ENCODE measurements at regions not wholly inside any gene's neighbourhood (a gene's known extent, or its start where the extent isn't known, plus 50 kb on each side); places are given as distances from the start of the nearest gene placed in this dataset.
"Not testable (repeated sequence)": the region's sequence is repeated elsewhere in the genome, so short reads cannot be mapped to it uniquely, and the experiment has no call there.

DNA sequence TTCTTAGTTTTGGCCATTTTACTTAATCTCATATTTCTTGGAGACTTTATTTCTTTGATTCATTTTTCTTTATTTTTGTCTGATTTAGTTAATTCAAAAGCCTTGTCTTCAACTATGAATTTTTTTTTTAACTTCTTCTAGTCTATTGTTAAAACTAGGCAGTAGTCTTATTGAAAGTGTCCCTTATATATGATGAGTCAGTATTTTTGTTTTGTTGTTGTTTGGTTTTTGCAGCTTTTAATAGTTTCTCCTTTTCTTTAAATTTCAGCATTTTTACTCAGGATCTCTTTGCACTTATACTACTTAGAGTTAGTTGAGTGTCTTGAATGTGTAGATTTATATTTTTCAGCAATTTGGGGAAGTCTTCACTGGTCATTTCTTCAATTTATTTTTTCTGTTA is 758.5 kb upstream of the CDH8 start:
- Histone ChIP-seq H3K36me3 (no peaks in the 10 kb centered on the region), H3K9me3 (no peaks in the 10 kb centered on the region), H3K27me3 (no peaks in the 10 kb centered on the region), H3K27ac (no peak overlapping the region), H3K4me1 (no peaks in the 10 kb centered on the region), H3K4me3 (no peak overlapping the region)
- intact Hi-C loops (cut with DNase I) = no loop called here
- TF ChIP-seq, protein P1, sequence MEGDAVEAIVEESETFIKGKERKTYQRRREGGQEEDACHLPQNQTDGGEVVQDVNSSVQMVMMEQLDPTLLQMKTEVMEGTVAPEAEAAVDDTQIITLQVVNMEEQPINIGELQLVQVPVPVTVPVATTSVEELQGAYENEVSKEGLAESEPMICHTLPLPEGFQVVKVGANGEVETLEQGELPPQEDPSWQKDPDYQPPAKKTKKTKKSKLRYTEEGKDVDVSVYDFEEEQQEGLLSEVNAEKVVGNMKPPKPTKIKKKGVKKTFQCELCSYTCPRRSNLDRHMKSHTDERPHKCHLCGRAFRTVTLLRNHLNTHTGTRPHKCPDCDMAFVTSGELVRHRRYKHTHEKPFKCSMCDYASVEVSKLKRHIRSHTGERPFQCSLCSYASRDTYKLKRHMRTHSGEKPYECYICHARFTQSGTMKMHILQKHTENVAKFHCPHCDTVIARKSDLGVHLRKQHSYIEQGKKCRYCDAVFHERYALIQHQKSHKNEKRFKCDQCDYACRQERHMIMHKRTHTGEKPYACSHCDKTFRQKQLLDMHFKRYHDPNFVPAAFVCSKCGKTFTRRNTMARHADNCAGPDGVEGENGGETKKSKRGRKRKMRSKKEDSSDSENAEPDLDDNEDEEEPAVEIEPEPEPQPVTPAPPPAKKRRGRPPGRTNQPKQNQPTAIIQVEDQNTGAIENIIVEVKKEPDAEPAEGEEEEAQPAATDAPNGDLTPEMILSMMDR (IDR thresholded peaks at IDR 0.05) = no peak
- TF ChIP-seq POLR2AphosphoS5 (IDR thresholded peaks at IDR 0.05; ENCODE audit: insufficient read depth in 1 of 2, low read depth in 1 of 2) (no peak), POLR2A (IDR thresholded peaks at IDR 0.05) (no peak)
- no peak for DNase-seq (ENCODE audit: extremely low spot score in 2 of 2)

DNA sequence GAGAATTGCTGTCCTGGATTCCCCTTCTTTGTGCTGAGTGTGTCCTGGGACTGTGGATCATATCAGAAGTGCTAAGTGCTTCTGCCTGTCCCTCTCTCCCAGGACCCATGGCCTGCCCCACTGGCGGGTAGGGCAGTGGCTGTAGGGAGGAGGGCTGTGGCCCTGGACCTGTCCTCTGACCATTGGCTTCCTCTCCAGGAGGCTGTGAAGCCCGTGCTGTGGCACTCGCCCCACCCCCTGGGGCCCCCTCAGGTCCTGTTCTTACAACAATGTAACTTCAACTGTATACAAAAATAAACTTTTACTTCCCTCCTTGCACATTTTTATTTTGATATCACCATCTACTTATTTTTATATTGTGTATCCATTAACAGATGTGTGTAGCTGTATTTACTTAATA is 743.8 kb upstream of the CDH8 start:
- H3K4me1 ChIP-seq; H3K27ac ChIP-seq; H3K9me3 ChIP-seq; DNase-seq (ENCODE audit: extremely low spot score in 2 of 2); H3K27me3 ChIP-seq; H3K36me3 ChIP-seq; H3K4me3 ChIP-seq: not testable (repeated sequence)
- intact Hi-C loops (cut with DNase I) = loop anchor here (10.0 kb wide), 1 partner anchor 305 kb away; no protein-coding TSS in a partner anchor

DNA sequence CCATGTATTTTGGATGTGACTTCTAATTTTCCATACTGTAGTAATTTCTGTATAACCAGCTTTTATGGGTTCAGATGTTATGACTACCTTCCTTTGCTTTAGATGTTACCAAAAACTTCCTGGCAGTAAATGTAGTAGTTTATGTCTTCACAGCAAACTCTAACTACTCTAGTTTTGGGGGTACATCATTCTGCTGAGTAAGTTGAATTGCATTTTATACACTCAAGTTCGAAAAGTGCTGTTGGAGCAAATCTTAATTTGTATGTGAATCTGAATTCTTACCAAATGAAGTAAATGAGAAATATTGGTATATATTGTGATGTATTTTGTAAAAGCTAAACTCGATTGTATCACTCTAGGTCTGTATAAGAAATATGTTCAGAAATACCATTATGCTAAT is 728.3 kb upstream of the CDH8 start:
- Histone ChIP-seq H3K9me3 (no peaks in the 10 kb centered on the region), H3K4me1 (no peaks in the 10 kb centered on the region)
- no peak for TF ChIP-seq POLR2AphosphoS5 (IDR thresholded peaks at IDR 0.05; ENCODE audit: insufficient read depth in 1 of 2, low read depth in 1 of 2)
- TF ChIP-seq, protein P1 (IDR thresholded peaks at IDR 0.05) = no peak
- TF ChIP-seq POLR2A (IDR thresholded peaks at IDR 0.05) = no peak

DNA sequence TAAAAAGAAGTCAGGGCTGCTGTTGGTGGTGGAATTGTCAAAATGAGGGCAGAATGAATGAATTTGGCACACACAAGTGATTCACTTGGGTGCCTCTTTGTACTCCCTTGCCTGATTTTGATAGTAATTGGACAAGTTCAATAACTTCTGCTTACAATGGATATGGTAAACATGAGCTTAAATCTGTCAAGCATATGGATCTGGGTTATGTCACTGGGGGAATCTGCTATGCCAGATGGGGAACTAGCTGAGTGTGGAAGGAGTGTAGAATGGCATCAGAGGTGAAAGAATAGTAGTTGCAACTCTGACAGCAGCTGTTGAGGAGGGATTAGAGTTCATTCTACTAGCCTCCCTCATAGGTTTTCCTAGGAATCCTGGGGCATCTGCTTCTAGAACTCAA is 724.2 kb upstream of the CDH8 start:
- DNase-seq (ENCODE audit: extremely low spot score in 2 of 2) = no peak
- no peaks in the 10 kb centered on the region for H3K27me3 ChIP-seq
- H3K4me1 ChIP-seq = no peaks in the 10 kb centered on the region
- intact Hi-C loops (cut with DNase I) = no loop called here
- H3K4me3 ChIP-seq = no peak overlapping the region
- H3K9me3 ChIP-seq = no peaks in the 10 kb centered on the region
- H3K36me3 ChIP-seq = no peaks in the 10 kb centered on the region
- TF ChIP-seq POLR2AphosphoS5 (IDR thresholded peaks at IDR 0.05; ENCODE audit: insufficient read depth in 1 of 2, low read depth in 1 of 2) (no peak), POLR2A (IDR thresholded peaks at IDR 0.05) (no peak)
- TF ChIP-seq, protein P1 (IDR thresholded peaks at IDR 0.05) = no peak
- H3K27ac ChIP-seq = no peak overlapping the region

More for the DNA sequence above, 728.3 kb upstream of the CDH8 start:
- no peaks in the 10 kb centered on the region for H3K36me3 ChIP-seq
- no peaks in the 10 kb centered on the region for H3K27me3 ChIP-seq
- intact Hi-C loops (cut with DNase I) = no loop called here
- H3K4me3 ChIP-seq = no peak overlapping the region
- H3K27ac ChIP-seq = no peak overlapping the region
- no peak for DNase-seq (ENCODE audit: extremely low spot score in 2 of 2)

DNA sequence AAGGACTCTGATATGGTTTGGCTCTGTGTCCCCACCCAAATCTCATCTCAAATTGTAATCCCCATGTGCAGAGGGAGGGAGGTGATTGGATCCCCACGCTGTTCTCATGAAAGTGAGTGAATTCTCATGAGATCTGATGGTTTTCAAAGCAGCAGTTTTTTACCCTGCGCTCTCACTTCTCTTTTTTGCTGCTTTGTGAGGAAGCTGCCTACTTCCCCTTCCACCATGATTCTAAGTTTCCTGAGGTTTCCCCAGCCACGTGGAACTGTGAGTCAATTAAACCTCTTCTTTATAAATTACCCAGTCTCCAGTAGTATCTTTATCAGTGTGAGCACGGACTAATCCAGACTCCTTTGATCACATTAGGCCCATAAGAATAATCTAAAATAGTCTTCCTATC is 719.7 kb upstream of the CDH8 start:
- no peak for TF ChIP-seq POLR2A (IDR thresholded peaks at IDR 0.05)
- no peak for TF ChIP-seq POLR2AphosphoS5 (IDR thresholded peaks at IDR 0.05; ENCODE audit: insufficient read depth in 1 of 2, low read depth in 1 of 2)
- TF ChIP-seq, protein P1 (IDR thresholded peaks at IDR 0.05) = no peak
- intact Hi-C loops (cut with DNase I) = no loop called here
- Histone ChIP-seq H3K27ac (no peak overlapping the region), H3K36me3 (no peaks in the 10 kb centered on the region), H3K27me3 (no peaks in the 10 kb centered on the region), H3K4me3 (no peak overlapping the region), H3K9me3 (no peaks in the 10 kb centered on the region), H3K4me1 (no peaks in the 10 kb centered on the region)
- no peak for DNase-seq (ENCODE audit: extremely low spot score in 2 of 2)

DNA sequence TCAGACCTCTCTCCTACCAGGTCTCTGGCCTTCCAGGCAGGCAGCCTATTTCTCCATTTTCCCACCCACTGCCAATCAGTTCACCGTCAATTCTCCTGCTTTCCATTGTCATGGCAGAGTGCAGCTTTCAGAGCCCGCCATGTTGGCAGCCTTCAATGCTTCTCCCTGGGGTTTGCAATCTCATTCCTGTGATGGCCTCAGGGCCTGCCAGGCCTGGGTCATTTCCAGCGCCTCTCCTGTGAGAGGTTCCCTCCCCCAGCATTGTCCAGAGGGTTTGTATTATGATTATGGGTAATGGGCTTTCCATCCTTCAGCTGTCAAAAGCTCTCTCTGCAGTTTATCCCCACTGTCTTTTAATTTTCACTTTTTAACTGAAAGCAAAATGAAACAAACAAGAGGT is 716.6 kb upstream of the CDH8 start:
- TF ChIP-seq, protein P1 (IDR thresholded peaks at IDR 0.05) = no peak
- TF ChIP-seq POLR2AphosphoS5 (IDR thresholded peaks at IDR 0.05; ENCODE audit: insufficient read depth in 1 of 2, low read depth in 1 of 2) = no peak
- intact Hi-C loops (cut with DNase I) = no loop called here
- no peak overlapping the region for H3K27ac ChIP-seq
- H3K9me3 ChIP-seq = no peaks in the 10 kb centered on the region
- H3K36me3 ChIP-seq = no peaks in the 10 kb centered on the region
- DNase-seq (ENCODE audit: extremely low spot score in 2 of 2) = no peak
- no peaks in the 10 kb centered on the region for H3K27me3 ChIP-seq
- no peaks in the 10 kb centered on the region for H3K4me1 ChIP-seq
- H3K4me3 ChIP-seq = no peak overlapping the region

Data from vagina (tissue), 2 donors.